Common myeloid progenitor, CD34-positive (primary cell): ENCODE measurements at regions not wholly inside any gene's neighbourhood (a gene's known extent, or its start where the extent isn't known, plus 50 kb on each side); places are given as distances from the start of the nearest gene placed in this dataset.

Experiments used
- CTCF ChIA-PET: fragments of 350-600 bp; sonication (Branson Sonifier 250); formaldehyde crosslinking; loops from one replicate; lab custom pipeline; 2021; ENCODE audit warnings: antibody characterized with exemption; lab: Charles Lee
- POLR2A ChIA-PET: fragments of 350-600 bp; sonication (Branson Sonifier 250); formaldehyde crosslinking; loops from one replicate; lab custom pipeline; 2021; ENCODE audit warnings: antibody characterized with exemption; lab: Charles Lee
- DNase-seq, 3 donors: peaks; one replicate each; pipeline versions ENCODE4 v3.0.0 to v3.0.0-alpha.2; 2013
- H3K27ac ChIP-seq, 2 experiments: 1 replicate in 1 of 2; 2 replicates in 1 of 2; pipeline ENCODE4 v1.7.0; 2013; ENCODE audit warnings: inconsistent platforms in 2 of 2, low read length in 2 of 2, mild to moderate bottlenecking in 2 of 2, low read depth in 1 of 2, moderate library complexity in 1 of 2; ENCODE audit not compliant: severe bottlenecking in 2 of 2, insufficient read depth in 1 of 2, poor library complexity in 1 of 2
- H3K27me3 ChIP-seq, 5 experiments: replicated peaks in 2 of 5; 1 replicate in 3 of 5; 2 replicates in 2 of 5; pipeline versions ENCODE4 v1.6.1 to v1.7.0; 2013; ENCODE audit warnings: low read length in 4 of 5, mild to moderate bottlenecking in 2 of 5, moderate library complexity in 2 of 5, inconsistent platforms in 1 of 5; ENCODE audit not compliant: insufficient read depth in 5 of 5, control insufficient read depth in 4 of 5
- H3K36me3 ChIP-seq, 4 experiments: 1 replicate in 2 of 4; 2 replicates in 2 of 4; pipeline versions ENCODE4 v1.6.1 to v1.7.0; 2013; ENCODE audit warnings: low read length in 3 of 4, control low read depth in 1 of 4, mild to moderate bottlenecking in 1 of 4; ENCODE audit not compliant: control insufficient read depth in 4 of 4, insufficient read depth in 4 of 4
- H3K4me1 ChIP-seq, 4 experiments: 1 replicate in 3 of 4; 2 replicates in 1 of 4; pipeline versions ENCODE4 v1.6.1 to v1.7.1; 2013; ENCODE audit warnings: low read length in 3 of 4, mild to moderate bottlenecking in 3 of 4, control low read depth in 1 of 4, inconsistent platforms in 1 of 4, moderate library complexity in 1 of 4; ENCODE audit not compliant: control insufficient read depth in 4 of 4, insufficient read depth in 4 of 4; ENCODE audit errors: control extremely low read depth in 1 of 4
- H3K4me3 ChIP-seq, 7 experiments: 1 replicate in 4 of 7; 2 replicates in 3 of 7; pipeline versions ENCODE4 v1.5.1 to v1.7.0; 2013; ENCODE audit warnings: mild to moderate bottlenecking in 7 of 7, low read length in 6 of 7, moderate library complexity in 6 of 7, inconsistent platforms in 2 of 7, low read depth in 2 of 7, control low read depth in 1 of 7; ENCODE audit not compliant: insufficient read depth in 4 of 7, control insufficient read depth in 1 of 7; ENCODE audit errors: extremely low read depth in 1 of 7
- H3K9me3 ChIP-seq, 5 experiments: 1 replicate in 4 of 5; 2 replicates in 1 of 5; pipeline versions ENCODE4 v1.6.1 to v1.7.1; 2013; ENCODE audit warnings: low read length in 4 of 5, mild to moderate bottlenecking in 2 of 5, inconsistent platforms in 1 of 5, low read depth in 1 of 5, moderate library complexity in 1 of 5; ENCODE audit not compliant: control insufficient read depth in 4 of 5, insufficient read depth in 2 of 5; ENCODE audit errors: control extremely low read depth in 1 of 5
- WGBS: methylation state at CpG from one replicate; pipeline ENCODE4 v1.1.5; 2013; ENCODE audit not compliant: insufficient coverage; 5-methylcytosine and 5-hydroxymethylcytosine counted together

DNA sequence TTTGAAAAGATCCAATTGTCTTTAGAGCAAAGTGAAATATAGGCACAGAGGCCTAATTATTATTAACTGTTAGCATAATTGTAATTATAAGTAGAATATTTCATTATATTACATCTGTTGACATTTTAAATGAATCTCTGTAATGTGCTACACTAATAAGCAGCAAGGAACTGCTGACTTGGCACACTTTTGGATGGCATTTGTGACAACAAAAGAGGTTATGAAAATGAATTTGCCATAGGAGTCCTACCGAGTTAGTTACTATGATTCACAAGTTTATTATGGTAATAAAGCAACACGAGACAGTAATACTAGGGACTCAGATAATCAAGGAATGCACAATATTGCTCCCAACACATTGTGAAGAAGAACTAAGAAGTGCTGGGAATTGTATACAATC, 213.8 kb upstream of the PCDH9 start:
- no peak overlapping the region for H3K4me3 ChIP-seq
- peaks cover 5 to 35% (median 16%) of the 10 kb centered on the region in 4 experiments for H3K4me1 ChIP-seq
- no peaks in the 10 kb centered on the region for H3K36me3 ChIP-seq
- H3K27ac ChIP-seq: no peak overlapping the region
- no peak for DNase-seq
- no peaks in the 10 kb centered on the region for H3K27me3 ChIP-seq
- POLR2A ChIA-PET: no interaction called here
- no CpG with 5 or more reads among the region's 2 CpGs for WGBS
- CTCF ChIA-PET: interaction anchor here (1.5 kb wide), 1 partner anchor 18 kb away, joined by 3 read pairs; no protein-coding TSS in a partner anchor
- no peaks in the 10 kb centered on the region for H3K9me3 ChIP-seq

GRCh38 chr13:67440236-67440975, 210.3 kb upstream of the PCDH9 start:
- Histone ChIP-seq H3K27ac (peak overlapping the region; percentile 82 to 96), H3K27me3 (no peaks in the 10 kb centered on the region), H3K4me1 (peaks cover 5 to 37% (median 15%) of the 10 kb centered on the region in 4 experiments), H3K36me3 (no peaks in the 10 kb centered on the region), H3K9me3 (no peaks in the 10 kb centered on the region), H3K4me3 (peak overlapping the region in 1 of 7 experiments; percentile 39)
- 0% methylated on average over 1 of the region's 5 CpGs for WGBS
- POLR2A ChIA-PET: interaction anchor here (0.6 kb wide), 1 partner anchor 23 kb away, joined by 3 read pairs; no protein-coding TSS in a partner anchor
- peak; percentile 91 to 96 (median 91) for DNase-seq
- CTCF ChIA-PET: interaction anchor here (0.7 to 1.0 kb wide), 5 partner anchors 10 to 128 kb away, joined by 3 to 5 read pairs (median 3); no protein-coding TSS in a partner anchor

DNA sequence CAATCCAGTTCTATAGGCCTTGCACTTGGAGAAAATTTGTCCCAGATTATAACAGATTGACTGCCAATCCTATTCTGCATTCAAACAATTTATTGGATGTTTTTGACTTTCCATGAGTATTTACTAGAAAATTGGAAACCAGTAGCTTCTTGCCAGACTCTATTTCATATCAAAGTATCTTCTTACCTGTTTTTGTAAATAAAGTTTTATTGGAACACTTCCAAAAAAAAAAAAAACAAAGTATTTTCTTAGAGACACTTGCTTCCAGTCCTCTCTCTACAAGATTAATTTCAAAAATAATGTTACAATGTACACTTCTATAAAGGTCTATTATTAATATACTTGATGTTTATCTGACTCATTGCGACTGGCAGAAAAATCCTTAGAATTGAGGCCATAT, 209.2 kb upstream of the PCDH9 start:
- no CpG with 5 or more reads among the region's 1 CpG for WGBS
- CTCF ChIA-PET: interaction anchor here (1.0 kb wide), 1 partner anchor 104 kb away, joined by 5 read pairs; no protein-coding TSS in a partner anchor

DNA sequence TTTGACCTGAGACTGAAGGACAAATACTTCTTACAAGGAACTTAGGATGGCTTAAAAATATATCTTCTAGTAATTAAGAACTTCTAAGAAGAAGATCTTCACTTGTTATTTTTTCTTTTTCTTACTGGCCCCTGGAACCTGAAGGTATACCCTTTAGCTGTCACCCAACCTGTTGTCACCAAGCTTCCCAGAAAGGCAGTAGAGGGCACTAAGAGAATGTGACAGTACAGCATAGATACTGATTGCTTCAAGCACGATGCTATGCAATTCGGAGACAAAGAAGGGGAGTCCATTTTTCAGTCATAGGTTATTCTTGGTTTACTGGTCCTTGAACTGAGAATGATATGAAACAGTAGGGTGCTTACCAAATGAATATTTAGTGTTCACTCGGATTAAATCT, 208.3 kb upstream of the PCDH9 start:
- ChIA-PET CTCF (no interaction called here), POLR2A (no interaction called here)
- H3K9me3 ChIP-seq: no peaks in the 10 kb centered on the region
- no peaks in the 10 kb centered on the region for H3K27me3 ChIP-seq
- no peaks in the 10 kb centered on the region for H3K36me3 ChIP-seq
- H3K27ac ChIP-seq: peak overlapping the region in 1 of 2 experiments; percentile 28
- peaks cover 5 to 33% (median 15%) of the 10 kb centered on the region in 4 experiments for H3K4me1 ChIP-seq
- H3K4me3 ChIP-seq: no peak overlapping the region
- peak; percentile 58 to 66 (median 60) for DNase-seq
- 33% methylated on average over 3 of the region's 3 CpGs for WGBS

More for the DNA sequence above, 209.2 kb upstream of the PCDH9 start:
- Histone ChIP-seq H3K27me3 (no peaks in the 10 kb centered on the region), H3K27ac (peak overlapping the region; percentile 82 to 96), H3K4me1 (peaks cover 5 to 33% (median 15%) of the 10 kb centered on the region in 4 experiments), H3K9me3 (no peaks in the 10 kb centered on the region), H3K36me3 (no peaks in the 10 kb centered on the region), H3K4me3 (no peak overlapping the region)
- peak in 2 of 3 donors; percentile 14 to 30 for DNase-seq
- POLR2A ChIA-PET: no interaction called here

GRCh38 chr13:67437244-67437643, 207.1 kb upstream of the PCDH9 start:
- WGBS: no CpG with 5 or more reads among the region's 5 CpGs
- no peak overlapping the region for H3K27ac ChIP-seq
- H3K4me1 ChIP-seq: peaks cover 5 to 31% (median 14%) of the 10 kb centered on the region in 4 experiments
- CTCF ChIA-PET: no interaction called here
- no peak for DNase-seq
- H3K4me3 ChIP-seq: no peak overlapping the region
- H3K9me3 ChIP-seq: no peaks in the 10 kb centered on the region
- no peaks in the 10 kb centered on the region for H3K27me3 ChIP-seq
- no peaks in the 10 kb centered on the region for H3K36me3 ChIP-seq
- POLR2A ChIA-PET: no interaction called here

DNA sequence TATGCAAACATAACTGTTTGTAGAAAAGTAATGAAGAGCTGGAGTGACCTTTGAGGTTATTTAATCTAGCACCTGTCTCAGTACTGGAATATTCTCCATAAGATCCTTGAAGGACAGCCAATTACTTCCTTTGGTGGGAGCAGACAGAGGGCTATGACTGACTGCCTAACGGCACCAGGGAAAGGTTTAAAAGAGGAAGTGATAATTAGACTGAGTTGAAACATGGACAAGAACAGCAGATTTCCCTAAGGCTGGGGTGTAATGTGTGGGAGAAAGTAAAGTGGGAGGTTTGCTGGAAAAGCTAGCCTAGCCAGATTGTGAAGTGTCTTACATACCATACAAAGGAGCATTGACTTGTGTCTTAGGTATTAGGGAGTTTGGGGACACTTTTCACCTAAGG, 191.3 kb upstream of the PCDH9 start:
- peak in 1 of 3 donors; percentile 23 for DNase-seq
- Histone ChIP-seq H3K4me1 (no peaks in the 10 kb centered on the region), H3K27ac (no peak overlapping the region), H3K36me3 (no peaks in the 10 kb centered on the region), H3K4me3 (no peak overlapping the region), H3K27me3 (no peaks in the 10 kb centered on the region), H3K9me3 (no peaks in the 10 kb centered on the region)
- ChIA-PET CTCF (no interaction called here), POLR2A (no interaction called here)
- 33% methylated on average over 1 of the region's 1 CpG for WGBS
